Natural killer cell (primary cell): ENCODE measurements at regions not wholly inside any gene's neighbourhood (a gene's known extent, or its start where the extent isn't known, plus 50 kb on each side); places are given as distances from the start of the nearest gene placed in this dataset.

Experiments
- ATAC-seq, 3 donors: fragments of 150-1000 bp in 2 of 3; fragments of 200-7000 bp in 1 of 3; cut with Tn5 transposase; 1 replicate in 1 of 3; 2 replicates in 2 of 3; pipeline ENCODE4 v1.10.0; 2021; ENCODE audit warnings: mild to moderate bottlenecking in 2 of 3, moderate library complexity in 2 of 3
- DNase-seq, 2 donors: peaks; one replicate each; pipeline versions ENCODE4 v3.0.0 to v3.0.0-alpha.2; 2013 to 2021; ENCODE audit warnings: mixed read lengths in 1 of 2
- H3K27ac ChIP-seq: one replicate; pipeline ENCODE4 v1.5.1; 2013; ENCODE audit warnings: mild to moderate bottlenecking, low read length
- H3K27me3 ChIP-seq: one replicate; pipeline ENCODE4 v1.6.1; 2013; ENCODE audit warnings: low read length; ENCODE audit not compliant: control insufficient read depth, insufficient read depth
- H3K36me3 ChIP-seq: one replicate; pipeline ENCODE4 v1.6.1; 2013; ENCODE audit warnings: low read length; ENCODE audit not compliant: control insufficient read depth, insufficient read depth
- H3K4me1 ChIP-seq: one replicate; pipeline ENCODE4 v1.6.1; 2013; ENCODE audit warnings: low read length; ENCODE audit not compliant: control insufficient read depth, insufficient read depth
- H3K4me3 ChIP-seq: one replicate; pipeline ENCODE4 v1.5.1; 2013; ENCODE audit warnings: low read length
- H3K9me3 ChIP-seq: one replicate; pipeline ENCODE4 v1.6.1; 2013; ENCODE audit warnings: low read length; ENCODE audit not compliant: control insufficient read depth, insufficient read depth
- H3K27ac Mint-ChIP-seq, 2 donors: one replicate each; pipeline ENCODE4 v1.8.0; 2022; ENCODE audit warnings: mild to moderate bottlenecking in 2 of 2, mixed read lengths in 2 of 2, moderate library complexity in 1 of 2
- H3K27me3 Mint-ChIP-seq, 2 donors: one replicate each; pipeline ENCODE4 v1.8.0; 2022; ENCODE audit warnings: low read depth in 2 of 2, mixed read lengths in 2 of 2
- H3K36me3 Mint-ChIP-seq: one replicate; pipeline ENCODE4 v1.8.0; 2022; ENCODE audit warnings: mixed read lengths
- H3K4me1 Mint-ChIP-seq, 2 donors: one replicate each; pipeline ENCODE4 v1.8.0; 2022; ENCODE audit warnings: mixed read lengths in 2 of 2
- H3K4me3 Mint-ChIP-seq: one replicate; pipeline ENCODE4 v1.8.0; 2022; ENCODE audit warnings: mild to moderate bottlenecking, moderate library complexity, mixed read lengths
- H3K9me3 Mint-ChIP-seq, 2 donors: one replicate each; pipeline ENCODE4 v1.8.0; 2022; ENCODE audit warnings: mixed read lengths in 2 of 2
- WGBS: methylation state at CpG from one replicate; pipeline ENCODE4 v1.1.7; 2013; ENCODE audit warnings: missing lambda C conversion rate; ENCODE audit not compliant: insufficient coverage; 5-methylcytosine and 5-hydroxymethylcytosine counted together
- intact Hi-C: fragments of 100-400 bp; cut with micrococcal nuclease; formaldehyde crosslinking; loops from one replicate; pipeline ENCODE4 v1.14.2; 2022
- TF ChIP-seq, protein P1 (sequence below): fragments of 200-600 bp; IDR thresholded peaks from one replicate; pipeline ENCODE4 v1.8.0; 2022; ENCODE audit warnings: antibody characterized with exemption

DNA sequence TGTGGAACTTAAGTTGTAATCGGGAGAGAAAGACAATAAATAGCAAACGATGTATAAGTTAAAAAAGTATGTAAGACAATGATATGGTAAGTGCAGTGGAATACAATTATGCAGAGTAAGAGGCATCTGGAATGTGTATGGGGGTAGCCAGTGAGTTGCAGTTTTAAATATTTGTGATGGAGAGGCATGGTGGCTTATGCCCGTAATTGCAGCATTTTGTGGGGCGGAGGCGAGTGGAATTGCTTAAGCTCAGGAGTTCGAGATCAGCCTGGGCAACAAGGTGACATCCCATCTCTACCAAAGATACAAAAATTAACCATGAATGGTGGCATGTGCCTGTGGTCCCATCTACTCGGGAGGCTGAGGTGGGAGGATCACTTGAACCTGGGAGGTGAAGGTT, 52.5 kb upstream of the WDFY3 start:
- no peaks in the 10 kb centered on the region for H3K27me3 ChIP-seq
- intact Hi-C loops: no loop called here
- no peak for ATAC-seq

DNA sequence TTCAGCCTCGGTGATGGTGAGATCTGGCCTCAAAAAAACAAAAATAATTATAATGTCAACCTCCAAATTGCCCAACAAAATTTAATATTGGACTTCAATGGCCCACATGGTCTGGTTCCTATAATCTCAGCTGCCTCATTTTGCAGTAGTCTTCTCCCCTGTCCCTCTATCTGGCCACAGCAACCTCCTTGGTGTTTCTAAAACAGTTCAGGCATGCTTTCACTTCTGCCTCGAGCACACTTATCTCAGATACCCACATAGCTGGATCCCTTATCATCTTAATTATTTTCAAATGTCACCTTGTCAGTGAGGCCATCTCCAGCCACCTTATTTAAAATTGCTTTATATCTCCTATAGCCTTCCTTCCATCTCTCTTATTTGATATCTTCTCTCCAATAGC, 52.9 kb upstream of the WDFY3 start:
- no peak overlapping the region for H3K4me3 ChIP-seq
- no peak for ATAC-seq
- no peaks in the 10 kb centered on the region for H3K4me1 ChIP-seq
- no peak overlapping the region for H3K27ac ChIP-seq
- WGBS: 66% methylated on average over 2 of the region's 2 CpGs
- no peak for DNase-seq
- intact Hi-C loops: no loop called here
- Mint-ChIP-seq H3K9me3 (peaks cover 20 to 28% of the 10 kb centered on the region in 2 donors), H3K27ac (no peak overlapping the region), H3K27me3 (no peaks in the 10 kb centered on the region), H3K4me1 (no peaks in the 10 kb centered on the region), H3K36me3 (no peaks in the 10 kb centered on the region), H3K4me3 (no peak overlapping the region)
- H3K9me3 ChIP-seq: peaks cover 2% of the 10 kb centered on the region
- no peaks in the 10 kb centered on the region for H3K36me3 ChIP-seq
- TF ChIP-seq, protein P1, sequence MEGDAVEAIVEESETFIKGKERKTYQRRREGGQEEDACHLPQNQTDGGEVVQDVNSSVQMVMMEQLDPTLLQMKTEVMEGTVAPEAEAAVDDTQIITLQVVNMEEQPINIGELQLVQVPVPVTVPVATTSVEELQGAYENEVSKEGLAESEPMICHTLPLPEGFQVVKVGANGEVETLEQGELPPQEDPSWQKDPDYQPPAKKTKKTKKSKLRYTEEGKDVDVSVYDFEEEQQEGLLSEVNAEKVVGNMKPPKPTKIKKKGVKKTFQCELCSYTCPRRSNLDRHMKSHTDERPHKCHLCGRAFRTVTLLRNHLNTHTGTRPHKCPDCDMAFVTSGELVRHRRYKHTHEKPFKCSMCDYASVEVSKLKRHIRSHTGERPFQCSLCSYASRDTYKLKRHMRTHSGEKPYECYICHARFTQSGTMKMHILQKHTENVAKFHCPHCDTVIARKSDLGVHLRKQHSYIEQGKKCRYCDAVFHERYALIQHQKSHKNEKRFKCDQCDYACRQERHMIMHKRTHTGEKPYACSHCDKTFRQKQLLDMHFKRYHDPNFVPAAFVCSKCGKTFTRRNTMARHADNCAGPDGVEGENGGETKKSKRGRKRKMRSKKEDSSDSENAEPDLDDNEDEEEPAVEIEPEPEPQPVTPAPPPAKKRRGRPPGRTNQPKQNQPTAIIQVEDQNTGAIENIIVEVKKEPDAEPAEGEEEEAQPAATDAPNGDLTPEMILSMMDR: no peak
- no peaks in the 10 kb centered on the region for H3K27me3 ChIP-seq

More for the DNA sequence above, 52.5 kb upstream of the WDFY3 start:
- 83% methylated on average over 6 of the region's 7 CpGs for WGBS
- H3K9me3 Mint-ChIP-seq: peaks cover 20 to 28% of the 10 kb centered on the region in 2 donors
- H3K27me3 Mint-ChIP-seq: no peaks in the 10 kb centered on the region
- no peaks in the 10 kb centered on the region for H3K36me3 Mint-ChIP-seq
- H3K4me3 Mint-ChIP-seq: no peak overlapping the region
- TF ChIP-seq, protein P1: no peak
- H3K27ac Mint-ChIP-seq: no peak overlapping the region
- H3K9me3 ChIP-seq: peaks cover 3% of the 10 kb centered on the region
- DNase-seq: no peak
- no peaks in the 10 kb centered on the region for H3K4me1 ChIP-seq
- no peak overlapping the region for H3K27ac ChIP-seq
- no peaks in the 10 kb centered on the region for H3K36me3 ChIP-seq
- H3K4me1 Mint-ChIP-seq: no peaks in the 10 kb centered on the region
- H3K4me3 ChIP-seq: no peak overlapping the region

DNA sequence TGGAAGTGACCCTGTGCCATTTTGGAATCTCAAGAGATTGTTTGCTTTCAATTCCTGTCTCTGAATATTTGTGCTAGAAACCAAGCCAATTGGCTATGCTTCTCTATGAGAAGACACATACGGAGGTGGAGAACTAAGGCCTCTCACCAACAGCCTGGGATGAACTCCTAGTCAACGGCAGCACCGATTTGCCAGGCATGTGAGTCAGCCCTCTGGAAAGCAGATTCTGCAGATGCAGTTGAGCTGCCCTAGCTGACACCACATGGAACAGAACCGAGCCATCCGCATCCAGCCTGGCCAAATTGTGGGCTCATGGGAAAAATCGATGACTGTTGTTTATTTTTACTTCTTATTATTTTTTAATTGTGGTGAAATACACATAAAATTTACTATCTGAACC, 58.2 kb upstream of the WDFY3 start:
- no peak for ATAC-seq

DNA sequence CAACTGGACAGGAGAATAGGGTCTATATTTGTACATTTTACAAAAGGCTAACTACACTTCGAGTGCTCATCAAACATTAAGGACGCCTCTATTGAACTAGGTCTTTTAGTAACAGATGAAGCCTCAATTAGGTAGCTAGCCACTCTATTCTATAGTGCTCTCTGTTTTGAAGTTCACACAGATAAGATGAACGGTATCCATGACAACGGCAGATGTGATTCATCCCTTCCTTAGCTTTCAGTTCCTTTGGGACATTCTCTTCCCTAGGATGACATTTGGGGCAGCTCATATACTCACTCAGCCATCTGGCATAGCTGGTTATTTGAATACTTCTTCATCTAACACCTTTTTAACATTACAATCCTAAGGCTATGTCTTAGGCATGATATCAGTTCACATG, 62.4 kb upstream of the WDFY3 start:
- Mint-ChIP-seq H3K4me3 (no peak overlapping the region), H3K4me1 (no peaks in the 10 kb centered on the region), H3K27ac (no peak overlapping the region), H3K27me3 (no peaks in the 10 kb centered on the region), H3K9me3 (peaks cover 6 to 15% of the 10 kb centered on the region in 2 donors), H3K36me3 (peaks cover 20% of the 10 kb centered on the region)
- no peak overlapping the region for H3K27ac ChIP-seq
- WGBS: 92% methylated on average over 4 of the region's 4 CpGs
- TF ChIP-seq, protein P1: no peak
- DNase-seq (no peak), ATAC-seq (no peak)
- no peaks in the 10 kb centered on the region for H3K27me3 ChIP-seq
- no peaks in the 10 kb centered on the region for H3K36me3 ChIP-seq
- H3K4me1 ChIP-seq: no peaks in the 10 kb centered on the region
- intact Hi-C loops: no loop called here
- H3K9me3 ChIP-seq: peaks cover 8% of the 10 kb centered on the region
- H3K4me3 ChIP-seq: no peak overlapping the region

More for the DNA sequence above, 58.2 kb upstream of the WDFY3 start:
- Mint-ChIP-seq H3K4me1 (no peaks in the 10 kb centered on the region), H3K9me3 (peaks cover 11 to 14% of the 10 kb centered on the region in 2 donors), H3K27ac (no peak overlapping the region), H3K4me3 (no peak overlapping the region), H3K27me3 (no peaks in the 10 kb centered on the region), H3K36me3 (peaks cover 14% of the 10 kb centered on the region)
- TF ChIP-seq, protein P1: no peak
- no peaks in the 10 kb centered on the region for H3K9me3 ChIP-seq
- intact Hi-C loops: no loop called here
- no peaks in the 10 kb centered on the region for H3K4me1 ChIP-seq
- no peaks in the 10 kb centered on the region for H3K36me3 ChIP-seq
- H3K4me3 ChIP-seq: no peak overlapping the region
- no peaks in the 10 kb centered on the region for H3K27me3 ChIP-seq
- H3K27ac ChIP-seq: no peak overlapping the region
- no peak for DNase-seq
- WGBS: 90% methylated on average over 5 of the region's 6 CpGs
